ENCODE measurements at regions not wholly inside any gene's neighbourhood (a gene's known extent, or its start where the extent isn't known, plus 50 kb on each side); places are given as distances from the start of the nearest gene placed in this dataset.

- H3K79me2 ChIP-seq (ENCODE audit: insufficient read depth, low read length) = no peaks in the 10 kb centered on the region
- H2BK12ac ChIP-seq (ENCODE audit: insufficient read length, low read depth, low read length) = no peak overlapping the region
- H4K20me1 ChIP-seq (ENCODE audit: control insufficient read depth, insufficient read depth, insufficient read length) = no peaks in the 10 kb centered on the region
- H4K8ac ChIP-seq (replicated peaks; ENCODE audit: insufficient read length, low read depth, low read length) = no peak overlapping the region
- H3K9ac ChIP-seq (ENCODE audit: extremely low read depth, insufficient read length, low read length) = no peak overlapping the region
- no peak for TF ChIP-seq CTCF (conservative IDR thresholded peaks at IDR 0.05)
- H3K27me3 Mint-ChIP-seq (ENCODE audit: low read depth) = no peaks in the 10 kb centered on the region; the same call in 1 of the 2 replicates
- no peak overlapping the region for H2BK15ac ChIP-seq (ENCODE audit: low read depth, low read length)
- H2BK120ac ChIP-seq (ENCODE audit: low read depth, low read length, poor library complexity, severe bottlenecking) = no peak overlapping the region
- WGBS (ENCODE audit: extremely low coverage, insufficient read length, low lambda C conversion rate) = no CpG with 5 or more reads among the region's 4 CpGs
- H3K9me3 Mint-ChIP-seq = no peaks in the 10 kb centered on the region
- H3K79me1 ChIP-seq (ENCODE audit: insufficient read depth, low read depth, low read length, poor library complexity, severe bottlenecking) = no peaks in the 10 kb centered on the region
- H3K23me2 ChIP-seq (ENCODE audit: insufficient read length, low read depth, low read length, poor library complexity, severe bottlenecking) = no peaks in the 10 kb centered on the region
- no peak overlapping the region for H3T11ph ChIP-seq (ENCODE audit: low read length)
- no peak overlapping the region for H4K5ac ChIP-seq (ENCODE audit: insufficient read length, low read depth, low read length)
- no peak overlapping the region for H3K27ac ChIP-seq (ENCODE audit: insufficient read length, low read depth, low read length)
- H3K27me3 ChIP-seq (ENCODE audit: insufficient read depth, low read length) = no peaks in the 10 kb centered on the region
- no peak overlapping the region for H4K91ac ChIP-seq (ENCODE audit: insufficient read length, low read depth, low read length)
- no peak overlapping the region for H2BK5ac ChIP-seq (ENCODE audit: insufficient read length, low read length)
- H2BK20ac ChIP-seq (ENCODE audit: low read depth, low read length, poor library complexity, severe bottlenecking) = no peak overlapping the region
- H2AFZ ChIP-seq (ENCODE audit: low read length) = no peak overlapping the region
- no peak for DNase-seq
- no peak overlapping the region for H3K56ac ChIP-seq (ENCODE audit: insufficient read length, low read depth, low read length)
- no peak overlapping the region for H2AK5ac ChIP-seq (ENCODE audit: insufficient read length, low read length)
- H3K4ac ChIP-seq (ENCODE audit: low read depth, low read length) = no peak overlapping the region
- no peaks in the 10 kb centered on the region for H3K36me3 Mint-ChIP-seq (ENCODE audit: insufficient read depth in 1 of 3, low read depth in 3 of 3)
- no peak overlapping the region for H3K23ac ChIP-seq (ENCODE audit: insufficient read length, low read depth, low read length)
- H3K4me1 ChIP-seq (ENCODE audit: insufficient read depth, low read length) = peaks cover 7% of the 10 kb centered on the region; the same call in 1 of the 2 replicates
- H3K27ac Mint-ChIP-seq = peak overlapping the region in 2 of 3 experiments; percentile 76 to 94; a peak in 4 of 7 replicates
- peaks cover 32 to 58% of the 10 kb centered on the region in 2 experiments for H3K4me1 Mint-ChIP-seq
- no peak overlapping the region for H3K18ac ChIP-seq (ENCODE audit: insufficient read length, low read depth, low read length)
- no peak overlapping the region for H3K4me3 Mint-ChIP-seq
- H3K9me3 ChIP-seq (ENCODE audit: control insufficient read depth, low read depth, low read length) = no peaks in the 10 kb centered on the region
- no peak overlapping the region for H3K4me2 ChIP-seq (ENCODE audit: insufficient read depth, insufficient read length, low read length)
- no peak overlapping the region for H3K14ac ChIP-seq (ENCODE audit: insufficient read depth, low read length)
These were observed 105.2 kb upstream of the BOC start for GRCh38 chr3:113105966-113106660.
